Heart left ventricle (tissue), 13 donors: ENCODE measurements at regions not wholly inside any gene's neighbourhood (a gene's known extent, or its start where the extent isn't known, plus 50 kb on each side); places are given as distances from the start of the nearest gene placed in this dataset.

Experiments used
- POLR2A ChIP-seq, 2 donors: fragments of 450-650 bp; IDR thresholded peaks; one replicate each; pipeline ENCODE4 v1.6.1; 2017; ENCODE audit warnings: antibody characterized with exemption in 2 of 2, mild to moderate bottlenecking in 2 of 2, moderate library complexity in 2 of 2
- TF ChIP-seq, protein P1 (sequence below), 12 donors: fragments of 200-600 bp; sonication (generic) in 4 of 12; IDR thresholded peaks; one replicate each; pipeline versions ENCODE4 v1.5.0 to v1.8.0; 2018 to 2022; ENCODE audit warnings: antibody characterized with exemption in 12 of 12, mild to moderate bottlenecking in 5 of 12
- donor health status: ischemic (EF 13 %, LVEDD 7.1; RV severe dilation, severe dysfunction).
- donor health status: DM: no; HTN: yes; CAD: no.
- donor health status: DM: no; HTN: no; CAD: no.
- donor health status: ischemic (EF 25% LVEDD 6.9; RV normal size, moderate dysfunction).
- donor health status: ischemic (EF 25% LVEDD 5.7; RV mildly dilated, moderate dysfunction).
- donor health status: ischemic (EF 35%, LVEDD 5.7; RV mildly dilated, moderate dysfunction).
- donor health status: nonischemic (EF 11% LVEDD 7.7; RV severe dilation, severe dysfunction).
- donor health status: DM: yes; HTN: yes; CAD: no.
- donor health status: PGD.
- donor health status: ischemic (EF 29% LVEDD 5.4; RV normal size, mild dysfunction).
- donor health status: nonischemic (EF 23%, LVEDD 6.1; RV moderate dilation, normal function).

- TF ChIP-seq, protein P1, sequence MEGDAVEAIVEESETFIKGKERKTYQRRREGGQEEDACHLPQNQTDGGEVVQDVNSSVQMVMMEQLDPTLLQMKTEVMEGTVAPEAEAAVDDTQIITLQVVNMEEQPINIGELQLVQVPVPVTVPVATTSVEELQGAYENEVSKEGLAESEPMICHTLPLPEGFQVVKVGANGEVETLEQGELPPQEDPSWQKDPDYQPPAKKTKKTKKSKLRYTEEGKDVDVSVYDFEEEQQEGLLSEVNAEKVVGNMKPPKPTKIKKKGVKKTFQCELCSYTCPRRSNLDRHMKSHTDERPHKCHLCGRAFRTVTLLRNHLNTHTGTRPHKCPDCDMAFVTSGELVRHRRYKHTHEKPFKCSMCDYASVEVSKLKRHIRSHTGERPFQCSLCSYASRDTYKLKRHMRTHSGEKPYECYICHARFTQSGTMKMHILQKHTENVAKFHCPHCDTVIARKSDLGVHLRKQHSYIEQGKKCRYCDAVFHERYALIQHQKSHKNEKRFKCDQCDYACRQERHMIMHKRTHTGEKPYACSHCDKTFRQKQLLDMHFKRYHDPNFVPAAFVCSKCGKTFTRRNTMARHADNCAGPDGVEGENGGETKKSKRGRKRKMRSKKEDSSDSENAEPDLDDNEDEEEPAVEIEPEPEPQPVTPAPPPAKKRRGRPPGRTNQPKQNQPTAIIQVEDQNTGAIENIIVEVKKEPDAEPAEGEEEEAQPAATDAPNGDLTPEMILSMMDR (IDR thresholded peaks at IDR 0.05) = no peak
- TF ChIP-seq POLR2A (IDR thresholded peaks at IDR 0.05) = no peak
These were observed 301.9 kb upstream of the RASGEF1B start for GRCh38 chr4:81773557-81773956.
